ENCODE measurements at regions not wholly inside any gene's neighbourhood (a gene's known extent, or its start where the extent isn't known, plus 50 kb on each side); places are given as distances from the start of the nearest gene placed in this dataset.

DNA sequence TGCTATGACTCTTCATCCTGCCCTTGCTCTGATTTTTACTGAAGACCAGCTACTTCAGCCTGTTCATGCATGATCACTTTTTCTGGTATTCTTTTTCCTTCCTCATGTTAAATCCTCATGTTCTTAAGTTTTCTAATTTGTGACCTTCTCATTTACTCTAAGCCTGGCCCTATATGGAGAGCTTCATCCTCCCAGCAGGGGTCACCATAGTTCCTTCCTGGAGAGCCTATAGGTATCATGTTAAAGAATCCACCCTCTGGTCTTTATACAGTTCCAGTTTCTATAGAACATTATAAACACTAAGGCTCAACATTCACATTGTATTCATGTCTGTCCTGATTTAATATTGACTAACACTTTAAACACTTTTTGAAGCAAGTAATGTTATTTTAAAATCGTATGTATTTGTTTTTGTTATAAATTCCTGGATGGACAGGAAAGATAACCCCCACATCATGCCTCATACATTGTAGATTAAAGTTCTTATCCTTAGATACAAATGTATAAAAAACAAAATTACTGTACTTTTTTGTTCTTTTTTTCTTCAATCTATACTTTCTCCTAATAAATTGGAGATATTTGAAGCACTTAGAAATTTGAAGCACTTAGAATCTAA is 53.8 kb upstream of the OTUD4 start:
- peak; percentile 94 for ATAC-seq

DNA sequence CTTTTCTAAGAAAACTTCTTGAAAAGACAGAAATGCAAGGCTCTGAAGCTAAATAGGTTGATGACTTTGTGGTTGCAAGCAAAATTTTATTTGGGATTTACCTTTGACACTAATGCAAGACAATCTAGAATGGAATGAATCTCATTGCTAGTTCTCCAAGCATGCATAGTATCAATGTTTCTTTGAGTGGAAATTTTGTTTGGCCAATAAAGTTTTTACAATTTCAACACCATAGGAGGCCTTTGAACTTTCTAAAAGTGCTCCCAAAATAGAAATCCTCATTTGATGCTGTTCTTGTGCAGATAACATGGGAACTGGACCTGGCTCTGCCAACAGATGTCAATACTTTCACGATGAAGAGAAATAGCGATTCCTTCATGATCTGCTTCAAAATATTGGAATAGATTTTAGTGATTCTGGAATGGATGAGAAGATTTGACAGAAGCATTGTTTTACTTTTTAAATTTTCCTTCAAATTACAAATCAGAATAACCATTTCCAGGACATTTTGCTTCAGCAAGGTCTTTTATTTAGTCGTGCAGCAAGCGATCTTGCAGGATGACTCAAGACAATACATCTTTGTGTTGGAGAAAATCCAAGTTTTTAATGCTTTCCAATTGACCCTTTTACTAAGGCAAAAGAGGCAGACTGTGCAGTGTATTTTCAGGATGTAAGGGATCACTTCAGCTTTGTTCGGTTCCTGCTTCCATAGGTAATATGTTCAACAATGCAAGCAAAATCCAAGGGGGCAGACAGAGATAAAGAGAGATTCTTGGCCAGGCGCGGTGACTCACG is 51.7 kb upstream of the OTUD4 start:
- ATAC-seq: no peak

DNA sequence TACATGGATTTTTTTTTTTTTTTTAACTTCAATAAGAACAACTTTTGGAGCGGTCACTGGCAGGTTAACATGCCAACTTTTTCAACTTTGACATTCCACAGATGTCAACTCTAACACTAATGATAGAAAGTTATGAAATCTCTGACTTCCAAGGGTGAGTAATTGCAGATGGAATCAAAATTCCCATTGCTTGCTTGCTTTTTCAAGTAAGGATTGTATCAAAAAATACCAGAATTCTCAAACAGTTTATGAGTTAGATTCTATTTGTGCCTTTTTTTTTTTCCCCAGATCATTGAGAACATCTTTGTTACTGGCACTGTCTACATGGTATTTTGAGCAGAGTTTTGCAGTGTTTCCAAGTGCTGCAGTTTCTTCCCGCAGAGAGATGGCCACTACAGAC is 50.3 kb upstream of the OTUD4 start:
- no peak for ATAC-seq
